B cell (primary cell): ENCODE measurements at regions not wholly inside any gene's neighbourhood (a gene's known extent, or its start where the extent isn't known, plus 50 kb on each side); places are given as distances from the start of the nearest gene placed in this dataset.

Experiments used
- EZH2 ChIP-seq: IDR thresholded peaks from 2 replicates; pipeline ENCODE4 v1.6.1; 2012; ENCODE audit warnings: borderline replicate concordance, low read depth, mild to moderate bottlenecking, moderate library complexity, low read length; ENCODE audit not compliant: insufficient read depth, poor library complexity, severe bottlenecking
- TF ChIP-seq, protein P1 (sequence below): fragments of 200-600 bp; IDR thresholded peaks from one replicate; pipeline ENCODE4 v1.8.0; 2022; ENCODE audit warnings: antibody characterized with exemption, mild to moderate bottlenecking

- TF ChIP-seq, protein P1, sequence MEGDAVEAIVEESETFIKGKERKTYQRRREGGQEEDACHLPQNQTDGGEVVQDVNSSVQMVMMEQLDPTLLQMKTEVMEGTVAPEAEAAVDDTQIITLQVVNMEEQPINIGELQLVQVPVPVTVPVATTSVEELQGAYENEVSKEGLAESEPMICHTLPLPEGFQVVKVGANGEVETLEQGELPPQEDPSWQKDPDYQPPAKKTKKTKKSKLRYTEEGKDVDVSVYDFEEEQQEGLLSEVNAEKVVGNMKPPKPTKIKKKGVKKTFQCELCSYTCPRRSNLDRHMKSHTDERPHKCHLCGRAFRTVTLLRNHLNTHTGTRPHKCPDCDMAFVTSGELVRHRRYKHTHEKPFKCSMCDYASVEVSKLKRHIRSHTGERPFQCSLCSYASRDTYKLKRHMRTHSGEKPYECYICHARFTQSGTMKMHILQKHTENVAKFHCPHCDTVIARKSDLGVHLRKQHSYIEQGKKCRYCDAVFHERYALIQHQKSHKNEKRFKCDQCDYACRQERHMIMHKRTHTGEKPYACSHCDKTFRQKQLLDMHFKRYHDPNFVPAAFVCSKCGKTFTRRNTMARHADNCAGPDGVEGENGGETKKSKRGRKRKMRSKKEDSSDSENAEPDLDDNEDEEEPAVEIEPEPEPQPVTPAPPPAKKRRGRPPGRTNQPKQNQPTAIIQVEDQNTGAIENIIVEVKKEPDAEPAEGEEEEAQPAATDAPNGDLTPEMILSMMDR, result no peak
- TF ChIP-seq EZH2, result no peak
Observed at GRCh38 chr5:156256642-156257041, 70.3 kb upstream of the SGCD start.
